Breast epithelium (tissue), 3 donors: ENCODE measurements at regions not wholly inside any gene's neighbourhood (a gene's known extent, or its start where the extent isn't known, plus 50 kb on each side); places are given as distances from the start of the nearest gene placed in this dataset.

Experiments used
- POLR2A ChIP-seq: fragments of 450-650 bp; IDR thresholded peaks from one replicate; pipeline ENCODE4 v1.6.1; 2016; ENCODE audit warnings: antibody characterized with exemption, mild to moderate bottlenecking, moderate library complexity
- TF ChIP-seq, protein P1 (sequence below), 3 donors: fragments of 450-650 bp; IDR thresholded peaks; one replicate each; pipeline ENCODE4 v1.5.1; 2016 to 2017; ENCODE audit warnings: antibody characterized with exemption in 3 of 3, mild to moderate bottlenecking in 3 of 3, moderate library complexity in 3 of 3

DNA sequence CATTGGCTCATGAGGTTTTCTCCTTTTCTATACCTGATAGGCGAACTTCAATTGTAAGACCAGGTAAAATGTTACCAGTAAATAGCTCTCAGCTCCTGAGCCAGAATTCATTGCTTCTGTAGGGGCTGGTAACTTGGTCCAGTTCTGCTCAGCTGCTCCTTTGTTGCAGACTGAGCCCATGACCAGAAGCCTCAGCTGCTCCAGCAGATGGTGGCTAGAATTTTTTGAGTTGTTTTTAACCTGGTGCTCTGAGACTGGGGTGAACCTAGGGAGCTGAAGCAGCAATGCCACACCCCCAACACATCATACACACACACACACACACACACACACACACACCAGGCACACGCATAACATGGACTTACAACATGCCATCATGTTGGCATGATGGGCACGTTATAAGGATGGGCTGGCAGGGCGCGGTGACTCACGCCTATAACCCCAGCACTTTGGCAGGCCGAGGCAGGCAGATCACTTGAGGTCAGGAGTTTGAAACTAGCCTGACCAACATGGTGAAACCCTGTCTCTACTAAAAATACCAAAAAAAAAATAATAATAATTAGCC is 103.1 kb downstream of the QRSL1 start:
- TF ChIP-seq, protein P1, sequence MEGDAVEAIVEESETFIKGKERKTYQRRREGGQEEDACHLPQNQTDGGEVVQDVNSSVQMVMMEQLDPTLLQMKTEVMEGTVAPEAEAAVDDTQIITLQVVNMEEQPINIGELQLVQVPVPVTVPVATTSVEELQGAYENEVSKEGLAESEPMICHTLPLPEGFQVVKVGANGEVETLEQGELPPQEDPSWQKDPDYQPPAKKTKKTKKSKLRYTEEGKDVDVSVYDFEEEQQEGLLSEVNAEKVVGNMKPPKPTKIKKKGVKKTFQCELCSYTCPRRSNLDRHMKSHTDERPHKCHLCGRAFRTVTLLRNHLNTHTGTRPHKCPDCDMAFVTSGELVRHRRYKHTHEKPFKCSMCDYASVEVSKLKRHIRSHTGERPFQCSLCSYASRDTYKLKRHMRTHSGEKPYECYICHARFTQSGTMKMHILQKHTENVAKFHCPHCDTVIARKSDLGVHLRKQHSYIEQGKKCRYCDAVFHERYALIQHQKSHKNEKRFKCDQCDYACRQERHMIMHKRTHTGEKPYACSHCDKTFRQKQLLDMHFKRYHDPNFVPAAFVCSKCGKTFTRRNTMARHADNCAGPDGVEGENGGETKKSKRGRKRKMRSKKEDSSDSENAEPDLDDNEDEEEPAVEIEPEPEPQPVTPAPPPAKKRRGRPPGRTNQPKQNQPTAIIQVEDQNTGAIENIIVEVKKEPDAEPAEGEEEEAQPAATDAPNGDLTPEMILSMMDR (IDR thresholded peaks at IDR 0.05): no peak
- no peak for TF ChIP-seq POLR2A
